HG03196 (cell line): ENCODE measurements at regions not wholly inside any gene's neighbourhood (a gene's known extent, or its start where the extent isn't known, plus 50 kb on each side); places are given as distances from the start of the nearest gene placed in this dataset.

Source experiments
- ATAC-seq: cut with Tn5 transposase; IDR thresholded peaks from one replicate; pipeline ENCODE4 v1.9.1; 2021; ENCODE audit not compliant: unreplicated experiment

DNA sequence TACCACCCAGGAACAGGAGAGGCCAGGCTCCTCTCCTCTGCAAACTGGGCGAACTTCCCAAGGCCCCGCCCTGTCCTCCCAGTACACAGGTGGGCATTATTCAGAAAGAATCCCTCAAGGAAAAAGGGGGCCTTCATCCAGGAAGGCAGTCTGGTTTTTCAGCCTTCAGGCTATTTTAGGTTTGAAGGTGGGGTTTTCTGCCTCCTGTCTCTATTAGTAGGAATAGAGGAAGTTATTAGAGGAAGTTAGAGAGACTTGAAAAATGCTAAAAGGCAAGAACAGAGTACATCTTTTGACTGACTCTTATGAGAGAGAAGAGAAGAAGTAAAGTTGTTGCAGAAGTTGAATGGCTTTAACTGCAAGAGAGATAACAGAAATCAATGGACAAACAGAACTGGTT lies 250.9 kb upstream of the SORCS1 start:
- ATAC-seq, result no peak

DNA sequence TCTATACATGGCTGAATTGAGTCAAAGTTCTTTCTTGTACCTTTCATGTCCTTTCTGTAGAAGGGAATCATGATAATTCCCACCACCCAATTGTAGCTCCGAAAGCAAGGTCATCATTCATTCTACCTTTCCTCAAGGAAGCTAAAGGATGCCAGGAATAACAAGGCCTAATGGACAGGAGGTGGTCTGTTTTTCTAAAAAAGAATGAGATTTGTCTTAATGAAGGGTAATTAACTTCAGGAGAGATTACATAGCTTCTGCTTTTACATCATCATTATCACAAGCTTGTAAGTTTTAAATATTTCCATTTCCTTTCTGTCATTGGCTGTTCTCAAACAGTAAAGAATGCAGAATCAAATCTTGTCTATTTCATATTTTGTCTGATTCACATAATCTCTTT lies 249.5 kb upstream of the SORCS1 start:
- no peak for ATAC-seq

DNA sequence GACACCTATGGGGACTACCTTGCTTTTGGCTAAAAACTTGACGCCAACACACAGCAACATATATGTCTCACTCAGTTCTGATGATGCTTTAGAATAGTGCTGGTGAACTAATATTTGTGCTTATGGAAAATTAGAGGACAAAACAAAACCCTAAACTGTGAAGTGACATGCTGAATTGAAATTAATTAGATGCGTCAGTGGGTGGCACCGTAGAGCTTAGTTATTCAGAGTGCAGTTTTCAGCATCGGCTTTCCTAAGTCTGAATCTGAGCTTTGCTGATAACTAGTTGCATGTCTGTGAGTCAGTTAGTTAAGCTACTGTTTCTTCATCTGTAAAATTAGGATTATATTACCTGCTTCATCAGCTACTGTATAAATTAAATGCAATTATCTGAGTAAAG lies 245.0 kb upstream of the SORCS1 start:
- ATAC-seq, result no peak

DNA sequence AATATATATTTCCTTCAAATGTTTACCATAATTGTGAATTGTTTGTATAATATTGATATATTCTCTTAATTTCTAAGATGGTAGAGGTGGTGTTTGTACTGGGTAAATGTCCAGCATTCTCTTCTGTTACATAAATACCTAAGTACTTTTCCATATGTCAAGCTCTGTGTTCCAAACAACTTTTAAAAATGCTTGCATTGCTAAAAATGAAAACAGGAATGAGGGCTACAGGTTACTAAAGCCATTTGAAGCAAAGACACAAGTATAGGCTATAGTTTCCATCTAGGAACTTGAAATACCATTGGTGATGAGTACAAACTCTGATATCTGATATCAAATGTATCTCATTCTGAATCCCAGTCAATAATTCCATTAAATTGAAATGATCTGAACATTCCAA lies 233.6 kb upstream of the SORCS1 start:
- ATAC-seq, result no peak

DNA sequence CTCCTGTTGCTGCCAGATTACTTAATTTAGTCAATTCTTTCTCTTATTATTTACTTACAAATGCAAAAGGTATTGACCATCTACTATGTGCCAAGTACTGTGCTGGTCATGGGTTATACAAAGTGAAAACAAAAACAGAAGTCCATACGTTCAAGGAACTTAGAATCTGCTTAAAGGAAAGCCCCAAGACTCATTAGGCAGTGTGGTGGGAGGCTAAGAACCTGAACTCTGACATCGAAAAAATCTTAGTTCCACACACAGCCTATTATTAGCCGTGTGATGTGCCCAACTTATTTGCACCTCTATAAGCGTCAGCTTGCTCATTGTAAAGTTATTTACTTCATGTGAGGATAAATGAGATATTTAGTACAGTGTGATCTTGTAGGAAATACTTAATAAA lies 227.4 kb upstream of the SORCS1 start:
- ATAC-seq, result no peak

DNA sequence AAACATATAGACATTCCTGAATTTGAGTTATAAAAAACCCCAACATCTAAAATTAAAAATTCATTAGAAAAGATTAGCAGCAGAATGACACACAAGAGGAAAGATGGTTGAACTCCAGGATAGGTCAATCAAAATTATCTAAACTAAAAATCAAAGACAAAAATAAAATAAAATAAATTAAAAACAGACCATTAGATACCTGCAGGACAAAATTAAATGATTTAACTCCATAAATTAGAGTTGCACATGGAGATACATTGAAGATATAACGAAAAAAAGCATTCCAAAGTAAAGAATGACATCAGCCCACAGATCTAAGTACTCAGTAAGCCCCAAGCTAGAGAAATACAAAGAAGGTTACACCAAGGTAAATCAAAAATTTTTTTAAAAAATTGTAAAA lies 226.1 kb upstream of the SORCS1 start:
- no peak for ATAC-seq

DNA sequence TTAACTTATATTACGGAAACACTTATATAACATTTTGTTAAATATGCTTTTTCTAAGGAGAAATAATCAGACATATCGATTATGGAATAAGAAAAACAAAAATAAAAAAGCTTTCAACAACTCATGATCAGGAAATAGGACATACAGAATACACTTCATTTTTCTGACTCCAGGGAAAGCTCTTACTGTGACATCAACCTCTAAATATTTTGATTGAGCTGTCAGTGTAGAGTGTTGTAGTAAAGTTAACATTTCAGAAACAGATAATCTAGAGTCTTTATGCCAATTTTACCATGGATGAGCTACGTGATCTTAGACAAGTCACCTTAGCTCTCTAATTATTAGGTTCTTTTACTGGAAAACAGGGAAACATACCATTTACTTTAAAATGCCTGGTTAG lies 218.9 kb upstream of the SORCS1 start:
- no peak for ATAC-seq

DNA sequence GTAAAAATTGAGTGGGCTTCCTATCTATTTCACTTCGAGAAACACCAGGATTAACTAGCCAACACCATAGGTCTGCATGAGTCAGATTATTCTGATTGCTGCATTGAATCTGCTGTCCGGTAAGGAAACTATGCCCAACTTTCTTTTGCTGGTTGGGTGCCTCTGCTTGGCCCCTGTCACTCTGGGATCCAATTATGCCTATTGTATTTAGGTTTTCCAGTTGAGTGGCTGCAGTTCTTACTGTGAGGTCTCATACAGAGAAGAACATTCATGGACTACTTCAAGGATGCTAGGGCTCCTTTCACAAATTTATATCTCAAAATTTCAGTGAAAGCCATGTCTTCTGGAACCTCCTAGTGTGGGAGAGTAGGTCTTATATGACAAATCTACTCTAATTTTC lies 215.1 kb upstream of the SORCS1 start:
- ATAC-seq, result no peak

DNA sequence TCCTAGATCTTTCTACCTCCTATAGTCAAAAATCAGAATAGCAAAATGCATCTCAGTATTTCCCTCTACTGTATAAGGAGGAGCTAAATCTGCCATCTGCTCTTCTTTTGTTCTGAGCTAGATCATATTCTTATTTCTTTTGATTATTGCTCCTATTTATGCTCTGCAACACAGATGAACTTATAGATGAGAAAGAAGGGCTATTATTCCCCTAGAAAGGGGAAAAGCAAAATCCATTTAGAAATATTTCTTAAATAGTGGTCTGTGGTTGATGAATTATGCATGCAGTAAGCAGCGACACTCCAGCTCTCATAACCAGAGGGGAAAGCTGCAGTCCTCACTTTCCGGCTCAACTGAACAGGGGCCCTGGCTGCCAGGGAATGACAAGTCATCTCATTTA lies 207.3 kb upstream of the SORCS1 start:
- ATAC-seq, result no peak

DNA sequence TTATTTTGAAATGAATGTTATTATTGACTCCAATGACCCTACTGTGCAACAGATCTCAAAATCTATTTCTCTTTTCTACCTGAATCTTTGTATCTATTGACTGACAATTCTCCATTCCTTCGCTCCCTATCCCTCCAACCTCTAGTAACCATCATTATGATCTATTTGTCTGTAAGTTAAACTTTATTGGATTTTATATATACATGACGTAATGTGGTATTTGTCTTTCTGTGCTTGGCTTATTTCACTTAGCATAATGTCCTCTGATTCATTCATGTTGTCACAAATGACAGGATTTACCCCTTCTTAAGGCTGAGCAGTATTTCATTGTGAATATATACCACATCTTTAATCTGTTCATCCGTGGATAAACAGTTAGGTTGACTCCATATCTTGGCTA lies 200.4 kb upstream of the SORCS1 start:
- ATAC-seq, result no peak

DNA sequence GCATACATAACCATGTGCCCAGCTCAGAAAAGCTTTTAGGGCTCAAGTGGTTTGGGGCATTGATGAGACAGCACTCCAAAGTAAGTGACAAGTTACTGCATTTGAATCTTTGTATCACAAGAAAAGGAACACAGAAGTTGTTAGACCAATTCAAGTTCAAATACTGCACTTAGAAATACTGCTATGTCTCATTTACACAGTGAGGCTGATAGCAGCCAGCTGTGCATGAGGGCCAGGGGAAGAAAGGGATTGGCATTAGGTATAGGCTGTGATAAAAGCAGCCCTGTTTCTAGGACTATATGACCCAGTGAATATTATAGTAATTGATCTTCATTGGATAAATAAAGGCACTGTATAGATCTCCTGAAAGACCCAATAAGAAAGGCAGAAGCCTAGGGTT lies 197.8 kb upstream of the SORCS1 start:
- ATAC-seq, result no peak

DNA sequence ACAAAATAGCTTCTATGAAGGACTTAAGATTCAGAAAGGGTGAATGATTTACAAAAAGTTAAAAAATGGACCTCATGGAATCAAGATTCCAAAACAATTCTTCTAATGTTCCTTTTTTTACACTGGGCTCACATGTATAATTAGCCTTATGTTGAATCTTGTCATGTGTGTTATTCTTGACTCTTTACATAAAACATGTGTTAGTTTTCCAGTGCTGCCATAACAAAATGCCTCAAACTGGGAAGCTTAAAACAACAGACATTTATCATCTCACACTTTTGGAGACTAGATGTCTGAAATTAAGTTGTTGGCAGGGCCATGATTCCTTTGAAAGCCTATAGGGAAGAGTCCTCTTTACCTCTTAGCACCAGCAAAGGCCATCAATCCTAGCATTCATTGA lies 192.5 kb upstream of the SORCS1 start:
- ATAC-seq, result no peak

DNA sequence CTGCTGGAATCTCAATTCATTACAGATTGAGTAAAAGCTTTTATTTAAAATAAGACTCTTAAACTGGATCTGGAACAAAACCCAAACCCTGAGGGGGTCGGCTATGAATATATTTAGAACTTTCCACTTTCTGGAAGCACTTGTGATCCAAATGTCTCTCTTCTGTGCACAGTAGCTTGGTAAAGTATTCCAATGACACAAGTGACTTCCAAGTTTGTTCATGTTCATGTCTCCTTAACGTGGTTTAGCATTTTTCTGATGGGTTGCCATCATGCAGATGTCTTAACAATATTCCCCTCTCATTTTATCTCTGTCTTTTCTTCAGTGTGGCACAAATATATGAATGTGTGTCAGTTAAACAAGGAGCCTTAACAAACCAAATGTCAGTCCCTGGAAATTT lies 191.9 kb upstream of the SORCS1 start:
- ATAC-seq, result no peak

DNA sequence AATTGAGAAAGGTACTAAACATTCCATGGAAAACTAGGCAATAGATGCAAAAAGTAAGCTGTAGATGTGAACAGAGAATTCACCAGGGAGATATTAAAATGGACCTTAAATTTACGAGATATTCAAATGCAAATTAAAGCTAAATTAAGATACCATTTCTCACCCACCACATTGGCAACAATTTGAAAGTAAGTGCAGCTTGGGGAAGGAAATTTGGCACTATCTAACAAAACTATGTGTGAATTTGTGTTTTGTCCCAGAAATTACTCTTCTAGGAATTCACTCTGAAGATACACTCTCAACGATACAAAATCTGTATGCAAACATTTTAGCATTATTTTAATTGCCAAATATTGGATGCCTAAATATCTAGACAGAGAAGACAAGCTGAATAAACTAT lies 178.2 kb upstream of the SORCS1 start:
- ATAC-seq, result no peak

DNA sequence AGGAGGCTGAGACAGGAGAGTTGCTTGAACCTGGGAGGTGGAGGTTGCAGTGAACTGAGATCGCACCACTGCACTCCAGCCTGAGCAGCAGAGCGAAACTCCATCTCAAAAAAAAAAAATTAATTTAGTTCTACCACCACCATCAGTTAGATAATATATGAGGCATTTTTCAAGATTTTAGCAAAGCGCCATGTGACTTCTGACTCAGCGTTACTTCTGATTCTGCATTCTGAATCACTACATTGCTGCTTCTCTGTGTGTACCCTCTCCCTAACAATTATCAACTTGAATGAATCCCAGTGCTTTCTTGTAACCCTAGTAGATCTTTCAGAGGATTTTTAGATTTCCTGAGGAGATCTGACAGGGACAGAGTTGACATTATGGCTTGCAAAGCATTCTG lies 176.8 kb upstream of the SORCS1 start:
- ATAC-seq, result no peak

DNA sequence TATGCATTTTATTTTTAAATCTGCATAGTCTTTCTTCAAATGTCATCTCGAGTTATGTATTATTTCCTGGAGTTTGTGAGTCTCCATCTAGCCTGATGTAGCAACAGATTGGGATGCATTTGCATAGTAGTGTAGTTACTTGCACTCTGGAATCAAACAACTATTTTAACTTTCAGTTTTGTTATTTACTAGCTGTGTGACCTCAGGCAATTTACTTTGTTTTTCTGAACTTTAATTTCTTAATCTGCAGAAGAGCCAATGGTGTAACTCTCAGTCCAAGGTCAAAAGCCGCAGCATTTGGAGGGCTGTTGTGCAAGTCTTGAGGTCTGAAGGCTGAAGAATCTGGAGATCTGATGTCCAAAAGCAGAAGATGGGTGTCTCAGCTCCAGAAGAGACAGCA lies 175.8 kb upstream of the SORCS1 start:
- ATAC-seq, result no peak

DNA sequence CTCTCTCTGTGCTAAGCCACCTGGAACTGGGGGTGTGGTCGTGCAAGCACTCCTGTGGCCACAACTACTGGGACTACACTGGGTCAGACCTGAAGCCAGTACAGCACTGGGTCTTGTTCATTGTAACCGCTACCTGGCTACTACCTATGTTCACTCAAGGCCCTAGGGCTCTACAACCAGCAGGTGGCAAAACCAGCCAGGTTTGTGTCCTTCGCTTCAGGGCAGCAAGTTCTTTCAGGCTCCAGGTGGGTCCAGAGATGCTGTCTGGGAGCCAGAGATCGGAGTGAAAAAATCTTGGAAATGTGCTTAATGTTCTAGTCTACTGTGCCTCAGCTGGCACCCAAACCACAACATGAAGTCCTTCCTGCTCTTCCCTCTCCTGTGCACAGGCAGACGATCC lies 171.6 kb upstream of the SORCS1 start:
- ATAC-seq, result no peak

DNA sequence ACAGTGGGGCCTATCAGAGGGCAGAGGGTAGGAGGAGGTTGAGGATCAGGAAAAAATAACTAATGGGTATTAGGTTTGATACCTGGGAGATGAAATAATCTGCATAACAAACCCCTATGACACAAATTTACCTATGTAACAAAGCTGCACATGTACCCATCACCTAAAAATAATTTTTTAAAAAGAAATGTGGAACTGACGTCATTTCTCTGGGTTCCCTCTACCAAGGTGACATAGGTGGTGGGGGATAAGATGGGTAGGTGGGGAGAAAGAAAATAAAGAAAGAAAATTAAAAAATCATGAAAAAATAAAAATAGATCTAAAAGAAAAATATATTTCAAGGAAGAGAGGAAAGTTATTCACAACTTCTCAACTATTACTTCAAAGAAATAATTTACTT lies 153.1 kb upstream of the SORCS1 start:
- no peak for ATAC-seq

DNA sequence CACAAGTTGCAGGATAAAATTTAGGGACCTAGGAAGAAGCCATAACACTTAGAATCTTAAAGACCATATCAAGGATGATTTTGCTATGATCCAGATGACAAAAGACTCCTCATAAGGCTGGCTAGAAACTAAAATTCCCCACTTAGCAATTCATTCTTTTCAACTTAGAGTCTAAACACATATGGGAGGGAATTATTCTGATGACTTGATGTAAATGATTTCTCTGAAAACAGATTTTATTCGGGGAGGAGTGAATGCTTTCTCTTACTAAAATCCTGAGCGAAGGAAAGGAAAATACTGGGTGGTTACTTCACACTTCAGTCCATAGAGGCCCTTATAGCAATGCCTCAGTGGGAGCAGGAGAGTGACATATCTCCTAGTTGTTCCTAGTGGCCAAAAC lies 138.7 kb upstream of the SORCS1 start:
- no peak for ATAC-seq

DNA sequence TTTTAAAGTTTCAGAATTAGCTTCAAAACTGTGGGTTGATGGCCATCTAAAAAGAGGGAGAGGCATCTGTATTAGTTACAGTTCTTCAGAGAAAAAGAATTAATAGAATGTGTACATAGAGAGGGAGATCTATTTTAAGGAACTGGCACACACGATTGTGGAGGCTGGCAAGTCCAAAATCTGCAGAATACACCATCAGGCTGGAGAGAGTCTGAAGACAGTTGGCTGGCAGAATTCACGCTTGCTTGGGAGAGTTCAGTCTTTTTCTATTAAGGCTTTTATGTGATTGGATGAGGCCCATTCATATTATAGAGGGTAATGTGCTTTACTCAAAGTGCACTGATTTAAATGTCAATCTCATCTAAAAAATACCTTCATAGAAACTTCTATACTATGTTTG lies 135.1 kb upstream of the SORCS1 start:
- no peak for ATAC-seq

DNA sequence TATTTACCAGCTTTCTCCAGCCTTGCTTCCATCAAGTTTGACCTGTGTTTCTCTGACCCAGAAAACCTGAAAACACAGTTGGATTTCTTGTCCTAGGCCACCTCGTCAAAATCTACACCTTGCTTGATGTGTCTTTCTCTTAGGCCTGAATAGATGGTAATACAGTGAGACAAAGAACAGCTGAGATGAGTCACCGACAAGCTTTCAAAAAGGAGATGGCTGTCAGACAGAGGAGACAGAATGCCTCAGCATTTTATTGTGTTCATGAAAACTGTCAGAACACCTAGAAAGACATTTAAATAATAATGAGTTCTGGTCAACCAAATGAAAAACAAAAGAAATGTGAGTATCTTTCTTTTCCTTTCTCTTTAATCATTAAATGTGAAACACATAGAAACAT lies 119.7 kb upstream of the SORCS1 start:
- ATAC-seq, result no peak

DNA sequence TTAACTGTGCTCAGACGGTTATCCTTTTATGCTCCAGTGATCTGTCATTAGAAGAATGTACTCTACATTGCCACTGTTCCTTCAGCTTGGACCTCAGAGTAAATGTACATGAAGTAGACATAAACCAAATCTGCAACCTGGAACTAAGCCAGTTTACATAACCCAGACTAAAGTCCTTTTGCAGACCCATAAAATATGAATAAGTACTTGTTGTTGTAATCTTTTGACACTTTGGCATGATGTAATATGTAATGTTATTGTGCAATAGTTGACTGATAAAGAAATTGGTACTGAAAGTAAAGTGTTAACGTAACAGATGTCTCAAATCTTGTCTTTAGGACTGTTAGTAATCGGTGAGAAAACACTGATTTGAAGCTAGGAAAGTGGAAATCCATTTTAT lies 115.8 kb upstream of the SORCS1 start:
- no peak for ATAC-seq

DNA sequence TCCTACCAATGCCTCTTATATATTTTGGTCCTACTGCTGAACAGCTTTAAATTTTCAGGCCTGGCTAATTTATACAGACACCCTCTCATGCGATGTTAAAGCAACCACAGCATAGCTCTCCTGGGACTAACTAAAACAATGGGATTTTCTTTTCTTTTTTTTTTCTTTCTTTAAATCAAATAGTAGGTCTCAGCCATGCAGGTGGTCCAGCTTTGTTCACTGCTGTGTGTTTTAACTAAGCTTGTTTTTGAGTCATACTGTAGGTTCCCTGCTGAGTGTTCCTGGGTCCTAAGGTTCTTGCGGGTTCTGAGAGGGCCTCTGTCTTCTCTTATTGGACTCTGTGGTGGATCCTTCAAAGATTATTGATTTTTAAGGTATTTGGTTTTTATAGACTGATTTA lies 113.1 kb upstream of the SORCS1 start:
- no peak for ATAC-seq

DNA sequence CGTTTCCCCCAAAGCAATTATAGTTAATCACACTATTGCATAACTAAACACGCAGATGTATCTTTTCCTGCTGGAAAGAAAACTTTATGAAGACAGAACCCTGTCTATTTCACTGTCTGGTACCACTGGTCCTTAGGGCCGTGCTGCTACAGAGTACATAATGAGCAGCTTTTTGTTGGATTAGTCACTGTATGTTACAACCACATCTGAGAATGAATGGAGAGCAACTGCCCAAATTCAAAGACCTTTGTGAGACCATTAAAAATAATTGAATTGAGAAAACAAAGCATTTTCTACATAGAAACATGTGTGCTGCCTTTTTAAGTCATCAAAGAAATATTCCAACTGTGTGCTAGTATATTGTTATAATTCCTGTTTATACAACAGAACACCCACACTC lies 111.3 kb upstream of the SORCS1 start:
- ATAC-seq, result no peak
